ENCODE measurements at regions not wholly inside any gene's neighbourhood (a gene's known extent, or its start where the extent isn't known, plus 50 kb on each side); places are given as distances from the start of the nearest gene placed in this dataset.

- intact Hi-C loops (cut with DNase I), result loop anchor here (10.0 kb wide), 1 partner anchor 338 kb away; no protein-coding TSS in a partner anchor
Measured at GRCh38 chr6:129932321-129932720, 71.2 kb upstream of the TMEM244 start.

GRCh38 chr6:129929433-129929832, 68.3 kb upstream of the TMEM244 start:
- TF ChIP-seq POLR2AphosphoS5 (IDR thresholded peaks at IDR 0.05; ENCODE audit: insufficient read depth in 1 of 2, low read depth in 1 of 2), result no peak
- no peak for TF ChIP-seq POLR2A (IDR thresholded peaks at IDR 0.05)
- no peak for TF ChIP-seq CTCF (IDR thresholded peaks at IDR 0.05)
- Histone ChIP-seq H3K9me3 (no peaks in the 10 kb centered on the region), H3K27ac (no peak overlapping the region), H3K4me3 (no peak overlapping the region), H3K27me3 (no peaks in the 10 kb centered on the region), H3K36me3 (no peaks in the 10 kb centered on the region), H3K4me1 (no peaks in the 10 kb centered on the region)
- DNase-seq (ENCODE audit: extremely low spot score in 2 of 2), result no peak
- intact Hi-C loops (cut with DNase I), result no loop called here

More at GRCh38 chr6:129932321-129932720, 71.2 kb upstream of the TMEM244 start:
- H3K27ac ChIP-seq, result no peak overlapping the region
- H3K4me3 ChIP-seq, result no peak overlapping the region
- no peaks in the 10 kb centered on the region for H3K9me3 ChIP-seq
- H3K27me3 ChIP-seq, result no peaks in the 10 kb centered on the region
- H3K36me3 ChIP-seq, result no peaks in the 10 kb centered on the region
- TF ChIP-seq CTCF (IDR thresholded peaks at IDR 0.05) (no peak), POLR2A (IDR thresholded peaks at IDR 0.05) (no peak), POLR2AphosphoS5 (IDR thresholded peaks at IDR 0.05; ENCODE audit: insufficient read depth in 1 of 2, low read depth in 1 of 2) (no peak)
- DNase-seq (ENCODE audit: extremely low spot score in 2 of 2), result no peak
- H3K4me1 ChIP-seq, result no peaks in the 10 kb centered on the region

GRCh38 chr6:129923530-129924250, 62.6 kb upstream of the TMEM244 start:
- intact Hi-C loops (cut with DNase I), result no loop called here
- no peak for TF ChIP-seq CTCF (IDR thresholded peaks at IDR 0.05)
- TF ChIP-seq POLR2A (IDR thresholded peaks at IDR 0.05), result no peak
- no peak for TF ChIP-seq POLR2AphosphoS5 (IDR thresholded peaks at IDR 0.05; ENCODE audit: insufficient read depth in 1 of 2, low read depth in 1 of 2)

GRCh38 chr6:129921169-129921817, 60.2 kb upstream of the TMEM244 start:
- TF ChIP-seq POLR2A (IDR thresholded peaks at IDR 0.05) (no peak), POLR2AphosphoS5 (IDR thresholded peaks at IDR 0.05; ENCODE audit: insufficient read depth in 1 of 2, low read depth in 1 of 2) (no peak), CTCF (IDR thresholded peaks at IDR 0.05) (no peak)
- no peak overlapping the region for H3K4me3 ChIP-seq
- H3K27ac ChIP-seq, result no peak overlapping the region
- no peak for DNase-seq (ENCODE audit: extremely low spot score in 2 of 2)
- H3K9me3 ChIP-seq, result no peaks in the 10 kb centered on the region
- no peaks in the 10 kb centered on the region for H3K36me3 ChIP-seq
- intact Hi-C loops (cut with DNase I), result no loop called here
- H3K4me1 ChIP-seq, result no peaks in the 10 kb centered on the region
- no peaks in the 10 kb centered on the region for H3K27me3 ChIP-seq

More at GRCh38 chr6:129923530-129924250, 62.6 kb upstream of the TMEM244 start:
- DNase-seq (ENCODE audit: extremely low spot score in 2 of 2), result no peak
- Histone ChIP-seq H3K27ac (no peak overlapping the region), H3K4me3 (no peak overlapping the region), H3K4me1 (no peaks in the 10 kb centered on the region), H3K27me3 (no peaks in the 10 kb centered on the region), H3K36me3 (no peaks in the 10 kb centered on the region), H3K9me3 (no peaks in the 10 kb centered on the region)
